ENCODE measurements at regions not wholly inside any gene's neighbourhood (a gene's known extent, or its start where the extent isn't known, plus 50 kb on each side); places are given as distances from the start of the nearest gene placed in this dataset.

DNA sequence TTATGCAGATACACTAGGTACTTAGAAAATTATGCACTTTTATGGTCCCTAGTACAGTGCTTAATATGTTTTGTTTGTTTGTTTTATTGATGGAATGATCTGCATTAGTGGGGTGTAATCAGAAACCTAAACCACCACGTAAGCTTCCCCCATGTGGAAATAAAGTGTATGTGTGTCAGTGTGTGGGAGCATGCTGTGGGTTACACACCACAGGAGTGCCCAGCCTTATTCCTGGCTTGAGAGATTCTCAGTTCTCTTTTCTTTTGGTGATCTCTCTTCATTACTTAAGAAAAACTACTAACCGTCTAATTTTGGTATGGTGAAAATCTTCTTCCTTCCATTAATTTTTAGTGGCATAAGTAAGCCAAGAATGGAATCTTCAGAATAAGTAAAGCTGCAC, 398.6 kb downstream of the DCDC2C start (continued):
- no peak for TF ChIP-seq ZNF518A (tag by site-specific recombination; conservative IDR thresholded peaks at IDR 0.05; ENCODE audit: low read depth)
- no peak for TF ChIP-seq MEIS1 (CRISPR knock-in tag; IDR thresholded peaks at IDR 0.05; ENCODE audit: borderline replicate concordance)
- TF ChIP-seq PATZ1 (tag by site-specific recombination; IDR thresholded peaks at IDR 0.05), result no peak
- no peak for TF ChIP-seq IKZF3 (tag by site-specific recombination; IDR thresholded peaks at IDR 0.05)
- TF ChIP-seq ZNF10 (tag by site-specific recombination; IDR thresholded peaks at IDR 0.05), result no peak
- no peak for TF ChIP-seq ZNF394 (tag by site-specific recombination; IDR thresholded peaks at IDR 0.05; ENCODE audit: borderline replicate concordance)
- TF ChIP-seq ZNF544 (tag by site-specific recombination; IDR thresholded peaks at IDR 0.05), result no peak
- TF ChIP-seq, protein P1, sequence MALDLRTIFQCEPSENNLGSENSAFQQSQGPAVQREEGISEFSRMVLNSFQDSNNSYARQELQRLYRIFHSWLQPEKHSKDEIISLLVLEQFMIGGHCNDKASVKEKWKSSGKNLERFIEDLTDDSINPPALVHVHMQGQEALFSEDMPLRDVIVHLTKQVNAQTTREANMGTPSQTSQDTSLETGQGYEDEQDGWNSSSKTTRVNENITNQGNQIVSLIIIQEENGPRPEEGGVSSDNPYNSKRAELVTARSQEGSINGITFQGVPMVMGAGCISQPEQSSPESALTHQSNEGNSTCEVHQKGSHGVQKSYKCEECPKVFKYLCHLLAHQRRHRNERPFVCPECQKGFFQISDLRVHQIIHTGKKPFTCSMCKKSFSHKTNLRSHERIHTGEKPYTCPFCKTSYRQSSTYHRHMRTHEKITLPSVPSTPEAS (tag by site-specific recombination; IDR thresholded peaks at IDR 0.05), result no peak
- TF ChIP-seq, protein P2, sequence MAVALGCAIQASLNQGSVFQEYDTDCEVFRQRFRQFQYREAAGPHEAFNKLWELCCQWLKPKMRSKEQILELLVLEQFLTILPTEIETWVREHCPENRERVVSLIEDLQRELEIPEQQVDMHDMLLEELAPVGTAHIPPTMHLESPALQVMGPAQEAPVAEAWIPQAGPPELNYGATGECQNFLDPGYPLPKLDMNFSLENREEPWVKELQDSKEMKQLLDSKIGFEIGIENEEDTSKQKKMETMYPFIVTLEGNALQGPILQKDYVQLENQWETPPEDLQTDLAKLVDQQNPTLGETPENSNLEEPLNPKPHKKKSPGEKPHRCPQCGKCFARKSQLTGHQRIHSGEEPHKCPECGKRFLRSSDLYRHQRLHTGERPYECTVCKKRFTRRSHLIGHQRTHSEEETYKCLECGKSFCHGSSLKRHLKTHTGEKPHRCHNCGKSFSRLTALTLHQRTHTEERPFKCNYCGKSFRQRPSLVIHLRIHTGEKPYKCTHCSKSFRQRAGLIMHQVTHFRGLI (tag by site-specific recombination; IDR thresholded peaks at IDR 0.05), result no peak
- no peak for TF ChIP-seq ZNF610 (tag by site-specific recombination; IDR thresholded peaks at IDR 0.05; ENCODE audit: borderline replicate concordance)

DNA sequence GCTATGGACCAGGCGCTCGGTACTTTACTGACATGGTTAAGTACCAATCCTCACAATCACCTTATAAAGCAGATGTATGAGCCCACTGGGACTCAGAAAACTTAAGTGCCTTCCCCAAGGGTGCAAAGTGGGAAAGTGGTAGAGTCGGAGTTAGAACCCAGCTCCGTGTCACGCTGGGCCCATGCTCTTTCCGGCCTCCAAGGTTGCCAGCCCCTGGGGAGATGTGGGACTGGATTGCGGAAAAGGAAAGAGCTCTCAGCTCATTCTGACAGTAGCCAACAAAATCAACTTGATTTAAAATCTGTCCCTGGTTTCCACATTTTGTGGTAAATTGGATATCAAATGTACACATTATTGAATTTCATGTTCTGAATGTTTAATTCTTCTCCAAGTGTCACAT, 403.8 kb downstream of the DCDC2C start:
- TF ChIP-seq ZNF132 (tag by site-specific recombination; IDR thresholded peaks at IDR 0.05; ENCODE audit: borderline replicate concordance), result no peak
- no peak for TF ChIP-seq ZNF37A (tag by site-specific recombination; IDR thresholded peaks at IDR 0.05)
- no peak for TF ChIP-seq ZSCAN30 (tag by site-specific recombination; IDR thresholded peaks at IDR 0.05)
- Histone ChIP-seq H3K4me3 (ENCODE audit: low read depth, low read length) (no peak overlapping the region), H3K36me3 (ENCODE audit: control insufficient read depth in 2 of 2, insufficient read depth in 1 of 2, low read length in 2 of 2) (no peaks in the 10 kb centered on the region), H3K4me1 (ENCODE audit: control insufficient read depth, insufficient read depth, low read length) (no peaks in the 10 kb centered on the region), H3K27ac (ENCODE audit: extremely low read depth, low read depth, low read length) (no peak overlapping the region), H3K9me3 (ENCODE audit: control insufficient read depth, insufficient read depth, low read depth, low read length) (no peaks in the 10 kb centered on the region)
- POLR2A ChIA-PET, result no interaction called here
- CTCF ChIA-PET, result interaction anchor here (0.7 kb wide), 1 partner anchor 68 kb away, joined by 3 read pairs; no protein-coding TSS in a partner anchor

- Histone ChIP-seq H3K4me1 (ENCODE audit: control insufficient read depth, insufficient read depth, low read length) (no peaks in the 10 kb centered on the region), H3K27ac (ENCODE audit: extremely low read depth, low read depth, low read length) (no peak overlapping the region), H3K4me3 (ENCODE audit: low read depth, low read length) (no peak overlapping the region), H3K36me3 (ENCODE audit: control insufficient read depth in 2 of 2, insufficient read depth in 1 of 2, low read length in 2 of 2) (no peaks in the 10 kb centered on the region), H3K9me3 (ENCODE audit: control insufficient read depth, insufficient read depth, low read depth, low read length) (no peaks in the 10 kb centered on the region)
- ChIA-PET CTCF (interaction anchor here (1.2 kb wide), 1 partner anchor 9 kb away, joined by 6 read pairs; no protein-coding TSS in a partner anchor), POLR2A (no interaction called here)
- TF ChIP-seq ZBTB17 (tag by site-specific recombination; IDR thresholded peaks at IDR 0.05), result no peak
- TF ChIP-seq ZNF211 (tag by site-specific recombination; IDR thresholded peaks at IDR 0.05; ENCODE audit: low read depth), result no peak
- no peak for TF ChIP-seq SETDB1 (IDR thresholded peaks at IDR 0.05; ENCODE audit: insufficient read length, low read length)
- TF ChIP-seq KLF8 (tag by site-specific recombination; IDR thresholded peaks at IDR 0.05), result no peak
- no peak for TF ChIP-seq ZNF138 (tag by site-specific recombination; IDR thresholded peaks at IDR 0.05; ENCODE audit: borderline replicate concordance)
- no peak for TF ChIP-seq ZSCAN23 (tag by site-specific recombination; IDR thresholded peaks at IDR 0.05)
- no peak for TF ChIP-seq ZNF133 (tag by site-specific recombination; IDR thresholded peaks at IDR 0.05)
- TF ChIP-seq ZNF10 (tag by site-specific recombination; IDR thresholded peaks at IDR 0.05), result no peak
- no peak for TF ChIP-seq ZNF266 (tag by site-specific recombination; IDR thresholded peaks at IDR 0.05; ENCODE audit: low read depth)
These were observed 406.9 kb downstream of the DCDC2C start for GRCh38 chr2:4110273-4110672.
